ENCODE measurements at regions not wholly inside any gene's neighbourhood (a gene's known extent, or its start where the extent isn't known, plus 50 kb on each side); places are given as distances from the start of the nearest gene placed in this dataset.

GRCh38 chr10:78602201-78602932 is 466.4 kb upstream of the ZMIZ1 start:
- H3K36me3 ChIP-seq (ENCODE audit: low read depth), result no peaks in the 10 kb centered on the region
- no peaks in the 10 kb centered on the region for H3K9me3 ChIP-seq (ENCODE audit: insufficient read depth, low read depth)
- intact Hi-C loops (cut with micrococcal nuclease; ENCODE audit: unreplicated experiment), result no loop called here
- H4K20me1 ChIP-seq (ENCODE audit: insufficient read depth), result no peaks in the 10 kb centered on the region
- DNase-seq, result no peak
- ChIA-PET CTCF (no interaction called here), POLR2A (ENCODE audit: unreplicated experiment) (no interaction called here)
- no peak overlapping the region for H3K4me3 ChIP-seq
- H3K79me2 ChIP-seq (ENCODE audit: low read depth), result no peaks in the 10 kb centered on the region
- no peaks in the 10 kb centered on the region for H3K9me2 ChIP-seq (ENCODE audit: insufficient read depth)
- H3K27ac ChIP-seq, result no peak overlapping the region
- no peaks in the 10 kb centered on the region for H3F3A ChIP-seq (ENCODE audit: insufficient read depth, low read depth)
- H3K27me3 ChIP-seq (ENCODE audit: insufficient read depth, low read depth), result no peaks in the 10 kb centered on the region; the same call in 1 of the 2 replicates
- no peak overlapping the region for H3K4me2 ChIP-seq
- no peaks in the 10 kb centered on the region for H3K4me1 ChIP-seq (replicated peaks; ENCODE audit: insufficient read depth)
- no peak for TF ChIP-seq EZH2 (IDR thresholded peaks at IDR 0.05; ENCODE audit: low read depth)
- TF ChIP-seq, protein P1, sequence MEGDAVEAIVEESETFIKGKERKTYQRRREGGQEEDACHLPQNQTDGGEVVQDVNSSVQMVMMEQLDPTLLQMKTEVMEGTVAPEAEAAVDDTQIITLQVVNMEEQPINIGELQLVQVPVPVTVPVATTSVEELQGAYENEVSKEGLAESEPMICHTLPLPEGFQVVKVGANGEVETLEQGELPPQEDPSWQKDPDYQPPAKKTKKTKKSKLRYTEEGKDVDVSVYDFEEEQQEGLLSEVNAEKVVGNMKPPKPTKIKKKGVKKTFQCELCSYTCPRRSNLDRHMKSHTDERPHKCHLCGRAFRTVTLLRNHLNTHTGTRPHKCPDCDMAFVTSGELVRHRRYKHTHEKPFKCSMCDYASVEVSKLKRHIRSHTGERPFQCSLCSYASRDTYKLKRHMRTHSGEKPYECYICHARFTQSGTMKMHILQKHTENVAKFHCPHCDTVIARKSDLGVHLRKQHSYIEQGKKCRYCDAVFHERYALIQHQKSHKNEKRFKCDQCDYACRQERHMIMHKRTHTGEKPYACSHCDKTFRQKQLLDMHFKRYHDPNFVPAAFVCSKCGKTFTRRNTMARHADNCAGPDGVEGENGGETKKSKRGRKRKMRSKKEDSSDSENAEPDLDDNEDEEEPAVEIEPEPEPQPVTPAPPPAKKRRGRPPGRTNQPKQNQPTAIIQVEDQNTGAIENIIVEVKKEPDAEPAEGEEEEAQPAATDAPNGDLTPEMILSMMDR (conservative IDR thresholded peaks at IDR 0.05), result no peak
- H2AFZ ChIP-seq, result no peak overlapping the region
- no TSS peak for BruUV-seq (replicated peaks)

DNA sequence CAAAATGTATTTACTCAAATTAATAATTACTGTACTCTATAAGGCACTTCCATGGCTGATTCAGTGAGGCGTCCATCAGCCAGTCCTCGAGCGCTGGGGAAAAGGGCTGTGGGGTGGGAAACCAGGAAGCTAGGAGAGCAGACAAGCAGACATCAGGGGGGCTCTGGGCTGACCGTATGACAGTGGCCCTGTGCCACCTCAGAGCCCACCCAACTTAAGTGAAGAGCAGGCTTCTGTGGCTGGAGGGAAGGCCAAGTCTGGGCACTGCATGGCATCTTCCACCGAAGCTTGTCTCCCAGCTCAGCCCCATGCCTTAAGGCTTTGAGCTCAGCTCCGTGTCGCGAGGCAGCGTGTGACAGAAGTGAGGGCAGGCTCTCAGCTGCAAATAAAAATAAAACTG is 464.5 kb upstream of the ZMIZ1 start:
- POLR2A ChIA-PET (ENCODE audit: unreplicated experiment), result no interaction called here
- no peak overlapping the region for H3K27ac ChIP-seq
- intact Hi-C loops (cut with micrococcal nuclease; ENCODE audit: unreplicated experiment), result no loop called here

DNA sequence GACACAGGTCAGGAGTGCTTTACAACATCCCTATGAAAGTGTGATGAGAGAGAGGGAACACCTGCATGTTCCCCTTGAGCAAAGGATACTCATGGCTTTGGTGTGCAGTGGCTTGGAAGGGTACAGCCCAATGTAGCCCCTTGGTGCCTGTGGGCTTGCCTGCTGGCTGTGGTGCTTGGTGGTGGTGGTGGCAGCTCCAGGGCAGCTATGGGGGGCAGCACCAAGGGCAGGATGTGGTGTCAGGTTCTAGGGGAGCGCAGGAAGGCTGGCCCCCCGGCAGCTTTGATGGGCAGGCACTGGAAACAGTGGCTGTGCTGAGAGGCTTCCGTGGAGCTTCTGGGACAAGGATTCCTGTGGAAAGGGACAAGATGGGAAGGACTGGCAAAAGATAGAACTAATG is 464.0 kb upstream of the ZMIZ1 start:
- Histone ChIP-seq H3F3A (ENCODE audit: insufficient read depth, low read depth) (no peaks in the 10 kb centered on the region), H3K27me3 (ENCODE audit: insufficient read depth, low read depth) (no peaks in the 10 kb centered on the region), H3K4me2 (no peak overlapping the region), H3K9me3 (ENCODE audit: insufficient read depth, low read depth) (peaks cover 8% of the 10 kb centered on the region), H2AFZ (no peak overlapping the region), H3K36me3 (ENCODE audit: low read depth) (no peaks in the 10 kb centered on the region), H3K27ac (no peak overlapping the region), H3K4me3 (no peak overlapping the region), H4K20me1 (ENCODE audit: insufficient read depth) (no peaks in the 10 kb centered on the region), H3K9me2 (ENCODE audit: insufficient read depth) (no peaks in the 10 kb centered on the region), H3K4me1 (replicated peaks; ENCODE audit: insufficient read depth) (no peaks in the 10 kb centered on the region), H3K79me2 (ENCODE audit: low read depth) (no peaks in the 10 kb centered on the region)
- POLR2A ChIA-PET (ENCODE audit: unreplicated experiment), result interaction anchor here (0.6 kb wide), 1 partner anchor 1273 kb away, joined by 3 read pairs; no protein-coding TSS in a partner anchor
- BruUV-seq (replicated peaks), result no TSS peak
- CTCF ChIA-PET, result no interaction called here
- TF ChIP-seq, protein P1 (conservative IDR thresholded peaks at IDR 0.05), result no peak
- TF ChIP-seq EZH2 (IDR thresholded peaks at IDR 0.05; ENCODE audit: low read depth), result no peak
- no peak for DNase-seq
- intact Hi-C loops (cut with micrococcal nuclease; ENCODE audit: unreplicated experiment), result no loop called here

More for the DNA sequence above, 464.5 kb upstream of the ZMIZ1 start:
- Histone ChIP-seq H3K4me1 (replicated peaks; ENCODE audit: insufficient read depth) (no peaks in the 10 kb centered on the region), H3K4me2 (no peak overlapping the region), H4K20me1 (ENCODE audit: insufficient read depth) (no peaks in the 10 kb centered on the region), H3F3A (ENCODE audit: insufficient read depth, low read depth) (no peaks in the 10 kb centered on the region), H3K79me2 (ENCODE audit: low read depth) (no peaks in the 10 kb centered on the region), H3K9me3 (ENCODE audit: insufficient read depth, low read depth) (peaks cover 5% of the 10 kb centered on the region), H3K27me3 (ENCODE audit: insufficient read depth, low read depth) (no peaks in the 10 kb centered on the region), H3K4me3 (no peak overlapping the region), H2AFZ (no peak overlapping the region), H3K9me2 (ENCODE audit: insufficient read depth) (no peaks in the 10 kb centered on the region), H3K36me3 (ENCODE audit: low read depth) (no peaks in the 10 kb centered on the region)
- no peak for DNase-seq
- no peak for TF ChIP-seq EZH2 (IDR thresholded peaks at IDR 0.05; ENCODE audit: low read depth)
- TF ChIP-seq, protein P1 (conservative IDR thresholded peaks at IDR 0.05), result no peak
- BruUV-seq (replicated peaks), result no TSS peak
- CTCF ChIA-PET, result no interaction called here

All from PC-9 (cell line).